IMR-90 (cell line): ENCODE measurements at regions not wholly inside any gene's neighbourhood (a gene's known extent, or its start where the extent isn't known, plus 50 kb on each side); places are given as distances from the start of the nearest gene placed in this dataset.

Source experiments
- ATAC-seq: fragments of 200-7000 bp; cut with Tn5 transposase; 2 replicates; pipeline ENCODE4 v1.9.1; 2020; ENCODE audit warnings: low read depth, mild to moderate bottlenecking, moderate library complexity
- BruUV-seq: library from RNA; stranded (reverse); fragments of 400-500 nt; replicated peaks from 2 replicates; lab custom pipeline; 2021; lab: Mats Ljungman, UMichigan
- CTCF ChIA-PET: fragments of 300-600 bp; formaldehyde crosslinking; extraction: SDS; loops from one replicate; lab custom pipeline; 2021; ENCODE audit warnings: antibody characterized with exemption; lab: Yijun Ruan, JAX
- POLR2A ChIA-PET: fragments of 300-600 bp; sonication (Branson Sonifier 250); formaldehyde crosslinking; loops from one replicate; lab custom pipeline; 2022; ENCODE audit warnings: antibody characterized with exemption; ENCODE audit not compliant: unreplicated experiment; lab: Charles Lee
- DNase-seq: peaks from one replicate; pipeline ENCODE4 v3.0.0; 2013
- H2AFZ ChIP-seq: replicated peaks from 2 replicates; pipeline ENCODE3; 2013; ENCODE audit warnings: low read length, mild to moderate bottlenecking; ENCODE audit not compliant: poor library complexity
- H2AK5ac ChIP-seq: 2 replicates; pipeline ENCODE4 v1.6.1; 2013; ENCODE audit warnings: low read depth, low read length, inconsistent platforms
- H2AK9ac ChIP-seq: replicated peaks from 2 replicates; pipeline ENCODE3; 2013; ENCODE audit warnings: mild to moderate bottlenecking, low read depth, low read length, moderate library complexity; ENCODE audit not compliant: poor library complexity
- H2BK120ac ChIP-seq: 2 replicates; pipeline ENCODE4 v1.6.1; 2013; ENCODE audit warnings: low read depth, low read length, inconsistent platforms
- H2BK15ac ChIP-seq: 3 replicates; pipeline ENCODE4 v1.6.1; 2013; ENCODE audit warnings: low read depth, low read length, inconsistent platforms
- H2BK20ac ChIP-seq: 2 replicates; pipeline ENCODE4 v1.6.1; 2013; ENCODE audit warnings: low read depth, mild to moderate bottlenecking, inconsistent platforms, low read length, moderate library complexity
- H2BK5ac ChIP-seq: 2 replicates; pipeline ENCODE4 v1.6.1; 2013; ENCODE audit warnings: mild to moderate bottlenecking, low read depth, low read length, inconsistent platforms; ENCODE audit not compliant: poor library complexity, severe bottlenecking
- H3K14ac ChIP-seq: replicated peaks from 2 replicates; pipeline ENCODE4 v1.6.1; 2013; ENCODE audit warnings: low read depth, low read length, inconsistent platforms
- H3K18ac ChIP-seq: 2 replicates; pipeline ENCODE4 v1.6.1; 2013; ENCODE audit warnings: low read depth, low read length, control low read depth
- H3K23ac ChIP-seq: 2 replicates; pipeline ENCODE4 v1.6.1; 2013; ENCODE audit warnings: low read depth, low read length, inconsistent platforms
- H3K27ac ChIP-seq: 2 replicates; pipeline ENCODE4 v1.5.1; 2013; ENCODE audit warnings: mild to moderate bottlenecking, control low read depth, low read length; ENCODE audit not compliant: insufficient read depth
- H3K27me3 ChIP-seq: 2 replicates; pipeline ENCODE4 v1.6.1; 2013; ENCODE audit warnings: low read length; ENCODE audit not compliant: control insufficient read depth, insufficient read depth
- H3K36me3 ChIP-seq: 2 replicates; pipeline ENCODE4 v1.6.1; 2013; ENCODE audit warnings: low read length, mixed read lengths; ENCODE audit not compliant: control insufficient read depth, insufficient read depth
- H3K4ac ChIP-seq: 2 replicates; pipeline ENCODE4 v1.6.1; 2013; ENCODE audit warnings: low read depth, low read length, inconsistent platforms
- H3K4me1 ChIP-seq: 2 replicates; pipeline ENCODE4 v1.6.1; 2013; ENCODE audit warnings: low read length, mixed read lengths; ENCODE audit not compliant: control insufficient read depth, insufficient read depth
- H3K4me2 ChIP-seq: 2 replicates; pipeline ENCODE4 v1.6.1; 2013; ENCODE audit warnings: low read depth, mild to moderate bottlenecking, control low read depth, low read length, moderate library complexity
- H3K4me3 ChIP-seq: 2 replicates; pipeline ENCODE4 v1.5.1; 2013; ENCODE audit warnings: low read depth, mild to moderate bottlenecking, control low read depth, low read length, moderate library complexity; ENCODE audit not compliant: insufficient read depth
- H3K56ac ChIP-seq: 2 replicates; pipeline ENCODE4 v1.6.1; 2013; ENCODE audit warnings: low read length, inconsistent platforms; ENCODE audit not compliant: insufficient read depth; ENCODE audit errors: extremely low read depth
- H3K79me1 ChIP-seq, 2 experiments: 2 replicates each; pipeline ENCODE4 v1.6.1; 2013; ENCODE audit warnings: low read length in 2 of 2, inconsistent platforms in 1 of 2, low read depth in 1 of 2
- H3K9ac ChIP-seq: 2 replicates; pipeline ENCODE4 v1.6.1; 2013; ENCODE audit warnings: low read depth, low read length, control low read depth
- H3K9me1 ChIP-seq: 2 replicates; pipeline ENCODE4 v1.6.1; 2013; ENCODE audit warnings: low read length, inconsistent platforms; ENCODE audit not compliant: insufficient read depth
- H3K9me3 ChIP-seq: 2 replicates; pipeline ENCODE4 v1.6.1; 2013; ENCODE audit warnings: low read length; ENCODE audit not compliant: control insufficient read depth, insufficient read depth
- H4K20me1 ChIP-seq: 2 replicates; pipeline ENCODE4 v1.6.1; 2013; ENCODE audit warnings: low read length, inconsistent platforms; ENCODE audit not compliant: insufficient read depth
- H4K5ac ChIP-seq: 2 replicates; pipeline ENCODE4 v1.6.1; 2013; ENCODE audit warnings: mild to moderate bottlenecking, low read depth, low read length, control low read depth
- H4K8ac ChIP-seq, 2 experiments: 2 replicates each; pipeline ENCODE4 v1.6.1; 2013; ENCODE audit warnings: low read depth in 2 of 2, low read length in 2 of 2, control low read depth in 1 of 2, inconsistent platforms in 1 of 2
- H4K91ac ChIP-seq: 2 replicates; pipeline ENCODE4 v1.6.1; 2013; ENCODE audit warnings: low read depth, low read length, inconsistent platforms; ENCODE audit not compliant: insufficient read depth
- BHLHE40 ChIP-seq: fragments of 150-350 bp; IDR thresholded peaks from 2 replicates; pipeline ENCODE4 v1.6.1; 2016; ENCODE audit warnings: mild to moderate bottlenecking, low read depth, low read length
- CEBPB ChIP-seq: IDR thresholded peaks from 2 replicates; pipeline ENCODE4 v1.6.1; 2012; ENCODE audit warnings: low read depth, low read length, improper control_type of control experiment
- CHD1 ChIP-seq: IDR thresholded peaks from 2 replicates; pipeline ENCODE4 v1.6.1; 2012; ENCODE audit warnings: low read depth, low read length, improper control_type of control experiment
- FOS ChIP-seq: fragments of 150-350 bp; IDR thresholded peaks from 2 replicates; pipeline ENCODE4 v1.6.1; 2016; ENCODE audit warnings: low read depth, low read length
- MAFK ChIP-seq: IDR thresholded peaks from 2 replicates; pipeline ENCODE4 v1.6.1; 2012; ENCODE audit warnings: low read depth, low read length, improper control_type of control experiment
- MAZ ChIP-seq: IDR thresholded peaks from 2 replicates; pipeline ENCODE4 v1.6.1; 2012; ENCODE audit warnings: low read depth, mild to moderate bottlenecking, low read length, improper control_type of control experiment, moderate library complexity, borderline replicate concordance
- MXI1 ChIP-seq: IDR thresholded peaks from 2 replicates; pipeline ENCODE4 v1.6.1; 2012; ENCODE audit warnings: low read depth, mild to moderate bottlenecking, low read length, moderate library complexity, borderline replicate concordance
- NFE2L2 ChIP-seq: fragments of 150-350 bp; IDR thresholded peaks from 2 replicates; pipeline ENCODE4 v1.6.1; 2016; ENCODE audit warnings: low read depth, mild to moderate bottlenecking, low read length
- POLR2A ChIP-seq: IDR thresholded peaks from 2 replicates; pipeline ENCODE4 v1.6.1; 2012; ENCODE audit warnings: mild to moderate bottlenecking, low read depth, low read length
- RAD21 ChIP-seq: IDR thresholded peaks from 2 replicates; pipeline ENCODE4 v1.6.1; 2012; ENCODE audit warnings: low read length, improper control_type of control experiment
- RCOR1 ChIP-seq: IDR thresholded peaks from 2 replicates; pipeline ENCODE4 v1.6.1; 2012; ENCODE audit warnings: mild to moderate bottlenecking, low read length, improper control_type of control experiment; ENCODE audit not compliant: insufficient replicate concordance
- RFX5 ChIP-seq: IDR thresholded peaks from 2 replicates; pipeline ENCODE4 v1.8.0; 2012; ENCODE audit warnings: low read depth, mild to moderate bottlenecking, low read length, moderate library complexity
- SMC3 ChIP-seq: fragments of 150-350 bp; IDR thresholded peaks from 2 replicates; pipeline ENCODE4 v1.6.1; 2016; ENCODE audit warnings: low read depth, mild to moderate bottlenecking, antibody characterized with exemption, low read length, moderate library complexity
- WGBS, 2 experiments: methylation state at CpG; one replicate each; pipeline versions ENCODE4 v1.1.5 to v1.1.7; 2013; ENCODE audit warnings: missing lambda C conversion rate in 2 of 2; ENCODE audit not compliant: insufficient read length in 1 of 2; ENCODE audit errors: extremely low coverage in 2 of 2; 5-methylcytosine and 5-hydroxymethylcytosine counted together
- dilution Hi-C: fragments of 300-500 bp; cut with HindIII; formaldehyde crosslinking; loops from one replicate; pipeline ENCODE4 v1.14.3; 2018; ENCODE audit warnings: low sequenced_read_pairs; ENCODE audit not compliant: unreplicated experiment
- in situ Hi-C: fragments of 300-500 bp; cut with MboI; formaldehyde crosslinking; loops from 3 replicates; pipeline ENCODE4 v1.14.3; 2019; ENCODE audit warnings: low sequenced_read_pairs, inconsistent platforms, mixed read lengths
- intact Hi-C: fragments of 100-400 bp; cut with micrococcal nuclease; formaldehyde crosslinking; loops from 2 replicates; pipeline ENCODE4 v1.10.0; 2022
- TF ChIP-seq, protein P1 (sequence below): fragments of 150-350 bp; IDR thresholded peaks from 2 replicates; pipeline ENCODE4 v1.6.1; 2017; ENCODE audit warnings: mild to moderate bottlenecking, antibody characterized with exemption, low read length, low read depth
- TF ChIP-seq, protein P2 (sequence below): fragments of 150-350 bp; IDR thresholded peaks from 2 replicates; pipeline ENCODE4 v1.6.1; 2016; ENCODE audit warnings: low read depth, mild to moderate bottlenecking, low read length, moderate library complexity, borderline replicate concordance
- TF ChIP-seq, protein P3 (sequence below): conservative IDR thresholded peaks from 2 replicates; pipeline ENCODE4 v1.5.1; 2012; ENCODE audit warnings: mild to moderate bottlenecking, low read depth, low read length, improper control_type of control experiment

DNA sequence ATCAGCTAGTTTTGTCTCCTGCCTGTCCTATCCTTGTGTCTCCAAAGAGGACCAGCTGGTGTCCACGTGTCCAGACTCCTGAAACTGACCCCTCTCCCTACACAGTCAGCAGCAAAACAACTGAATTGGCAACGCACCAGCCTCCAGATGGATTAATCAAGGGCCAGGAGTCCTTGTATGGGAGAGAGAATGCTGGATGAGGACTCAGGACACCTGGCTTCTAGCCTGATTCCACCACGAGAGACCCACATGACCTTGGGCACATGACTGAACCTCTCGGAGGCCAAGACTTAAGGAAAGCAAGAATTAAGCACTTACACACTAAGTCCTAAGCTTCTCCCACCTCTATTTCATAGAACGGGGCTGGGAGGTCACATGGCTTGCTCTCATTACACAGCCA, 60.4 kb upstream of the CMKLR1 start:
- no peak overlapping the region for H3K9ac ChIP-seq
- dilution Hi-C loops: no loop called here
- no peak overlapping the region for H4K91ac ChIP-seq
- no peak overlapping the region for H2AK5ac ChIP-seq
- in situ Hi-C loops: no loop called here
- no peak overlapping the region for H3K18ac ChIP-seq
- TF ChIP-seq CHD1 (no peak), RFX5 (no peak), CEBPB (no peak), POLR2A (no peak), RCOR1 (no peak), MAZ (no peak), MAFK (no peak), FOS (no peak), RAD21 (no peak), SMC3 (no peak), NFE2L2 (no peak), MXI1 (no peak), BHLHE40 (no peak)
- TF ChIP-seq, protein P1, sequence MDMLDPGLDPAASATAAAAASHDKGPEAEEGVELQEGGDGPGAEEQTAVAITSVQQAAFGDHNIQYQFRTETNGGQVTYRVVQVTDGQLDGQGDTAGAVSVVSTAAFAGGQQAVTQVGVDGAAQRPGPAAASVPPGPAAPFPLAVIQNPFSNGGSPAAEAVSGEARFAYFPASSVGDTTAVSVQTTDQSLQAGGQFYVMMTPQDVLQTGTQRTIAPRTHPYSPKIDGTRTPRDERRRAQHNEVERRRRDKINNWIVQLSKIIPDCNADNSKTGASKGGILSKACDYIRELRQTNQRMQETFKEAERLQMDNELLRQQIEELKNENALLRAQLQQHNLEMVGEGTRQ: no peak
- TF ChIP-seq, protein P2, sequence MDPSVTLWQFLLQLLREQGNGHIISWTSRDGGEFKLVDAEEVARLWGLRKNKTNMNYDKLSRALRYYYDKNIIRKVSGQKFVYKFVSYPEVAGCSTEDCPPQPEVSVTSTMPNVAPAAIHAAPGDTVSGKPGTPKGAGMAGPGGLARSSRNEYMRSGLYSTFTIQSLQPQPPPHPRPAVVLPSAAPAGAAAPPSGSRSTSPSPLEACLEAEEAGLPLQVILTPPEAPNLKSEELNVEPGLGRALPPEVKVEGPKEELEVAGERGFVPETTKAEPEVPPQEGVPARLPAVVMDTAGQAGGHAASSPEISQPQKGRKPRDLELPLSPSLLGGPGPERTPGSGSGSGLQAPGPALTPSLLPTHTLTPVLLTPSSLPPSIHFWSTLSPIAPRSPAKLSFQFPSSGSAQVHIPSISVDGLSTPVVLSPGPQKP: no peak
- TF ChIP-seq, protein P3, sequence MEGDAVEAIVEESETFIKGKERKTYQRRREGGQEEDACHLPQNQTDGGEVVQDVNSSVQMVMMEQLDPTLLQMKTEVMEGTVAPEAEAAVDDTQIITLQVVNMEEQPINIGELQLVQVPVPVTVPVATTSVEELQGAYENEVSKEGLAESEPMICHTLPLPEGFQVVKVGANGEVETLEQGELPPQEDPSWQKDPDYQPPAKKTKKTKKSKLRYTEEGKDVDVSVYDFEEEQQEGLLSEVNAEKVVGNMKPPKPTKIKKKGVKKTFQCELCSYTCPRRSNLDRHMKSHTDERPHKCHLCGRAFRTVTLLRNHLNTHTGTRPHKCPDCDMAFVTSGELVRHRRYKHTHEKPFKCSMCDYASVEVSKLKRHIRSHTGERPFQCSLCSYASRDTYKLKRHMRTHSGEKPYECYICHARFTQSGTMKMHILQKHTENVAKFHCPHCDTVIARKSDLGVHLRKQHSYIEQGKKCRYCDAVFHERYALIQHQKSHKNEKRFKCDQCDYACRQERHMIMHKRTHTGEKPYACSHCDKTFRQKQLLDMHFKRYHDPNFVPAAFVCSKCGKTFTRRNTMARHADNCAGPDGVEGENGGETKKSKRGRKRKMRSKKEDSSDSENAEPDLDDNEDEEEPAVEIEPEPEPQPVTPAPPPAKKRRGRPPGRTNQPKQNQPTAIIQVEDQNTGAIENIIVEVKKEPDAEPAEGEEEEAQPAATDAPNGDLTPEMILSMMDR: no peak
- H3K36me3 ChIP-seq: no peaks in the 10 kb centered on the region
- no CpG with 5 or more reads among the region's 5 CpGs for WGBS, 2 experiments
- H3K9me3 ChIP-seq: no peaks in the 10 kb centered on the region; the same call in 1 of the 2 replicates
- H3K23ac ChIP-seq: no peak overlapping the region
- BruUV-seq: no TSS peak
- no peak overlapping the region for H2AFZ ChIP-seq
- H2BK120ac ChIP-seq: no peak overlapping the region
- H4K8ac ChIP-seq: no peak overlapping the region
- no peak overlapping the region for H4K5ac ChIP-seq
- no peak overlapping the region for H2BK20ac ChIP-seq
- H3K4me3 ChIP-seq: no peak overlapping the region
- H2BK5ac ChIP-seq: no peak overlapping the region
- POLR2A ChIA-PET: no interaction called here
- CTCF ChIA-PET: no interaction called here
- intact Hi-C loops: no loop called here
- H3K4ac ChIP-seq: no peak overlapping the region
- DNase-seq (no peak), ATAC-seq (no peak)
- H3K27me3 ChIP-seq: no peaks in the 10 kb centered on the region
- H3K4me2 ChIP-seq: no peak overlapping the region
- H3K27ac ChIP-seq: no peak overlapping the region
- no peaks in the 10 kb centered on the region for H3K4me1 ChIP-seq
- H3K9me1 ChIP-seq: no peaks in the 10 kb centered on the region
- H4K20me1 ChIP-seq: no peaks in the 10 kb centered on the region
- no peak overlapping the region for H3K56ac ChIP-seq
- no peak overlapping the region for H3K14ac ChIP-seq
- no peaks in the 10 kb centered on the region for H3K79me1 ChIP-seq
- H2AK9ac ChIP-seq: no peak overlapping the region
- no peak overlapping the region for H2BK15ac ChIP-seq
